GM19238 (cell line): ENCODE measurements at regions not wholly inside any gene's neighbourhood (a gene's known extent, or its start where the extent isn't known, plus 50 kb on each side); places are given as distances from the start of the nearest gene placed in this dataset.

Experiments
- DNase-seq: peaks from one replicate; pipeline ENCODE4 v3.0.0; 2011; ENCODE audit warnings: low spot score; ENCODE audit not compliant: insufficient read length

GRCh38 chr4:30837131-30837539 is 117.0 kb downstream of the PCDH7 start:
- no peak for DNase-seq

DNA sequence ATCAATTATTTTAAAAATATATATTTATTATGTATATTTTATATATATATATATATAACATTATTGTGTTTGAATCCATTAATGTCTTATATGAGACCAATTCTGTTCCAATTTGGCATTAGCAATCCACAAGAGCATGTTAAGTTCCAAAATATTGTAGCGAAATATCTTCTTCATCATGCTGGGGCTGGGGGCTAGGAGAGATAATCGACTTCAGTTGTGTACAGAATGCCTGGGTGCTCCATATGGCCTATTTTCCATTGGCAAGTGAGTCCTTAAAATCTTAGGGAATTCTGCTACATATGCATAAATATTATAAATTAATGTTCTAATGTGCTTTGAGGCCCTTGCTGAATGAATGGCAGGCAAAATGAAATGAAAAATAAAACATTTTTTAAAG is 117.7 kb downstream of the PCDH7 start:
- DNase-seq, result no peak

DNA sequence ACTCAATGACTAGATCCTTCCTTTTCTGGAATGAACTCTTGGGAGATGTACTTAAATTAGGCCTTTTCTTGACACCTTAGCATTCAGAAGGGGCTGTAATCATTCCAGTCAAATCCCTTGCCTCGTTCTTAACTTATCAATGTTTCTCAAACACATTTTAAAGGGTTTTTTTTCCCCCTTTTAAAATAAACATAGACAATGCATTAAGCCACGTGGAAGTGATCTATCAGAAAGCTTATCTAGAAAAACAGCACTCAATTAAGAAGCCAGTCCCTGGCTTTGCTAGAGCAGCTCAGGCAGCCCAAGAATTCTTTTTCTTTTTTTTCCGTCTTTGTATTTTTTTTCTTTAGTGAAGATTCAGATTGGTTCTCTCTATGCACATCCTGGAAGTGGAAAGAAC is 118.2 kb downstream of the PCDH7 start:
- no peak for DNase-seq

DNA sequence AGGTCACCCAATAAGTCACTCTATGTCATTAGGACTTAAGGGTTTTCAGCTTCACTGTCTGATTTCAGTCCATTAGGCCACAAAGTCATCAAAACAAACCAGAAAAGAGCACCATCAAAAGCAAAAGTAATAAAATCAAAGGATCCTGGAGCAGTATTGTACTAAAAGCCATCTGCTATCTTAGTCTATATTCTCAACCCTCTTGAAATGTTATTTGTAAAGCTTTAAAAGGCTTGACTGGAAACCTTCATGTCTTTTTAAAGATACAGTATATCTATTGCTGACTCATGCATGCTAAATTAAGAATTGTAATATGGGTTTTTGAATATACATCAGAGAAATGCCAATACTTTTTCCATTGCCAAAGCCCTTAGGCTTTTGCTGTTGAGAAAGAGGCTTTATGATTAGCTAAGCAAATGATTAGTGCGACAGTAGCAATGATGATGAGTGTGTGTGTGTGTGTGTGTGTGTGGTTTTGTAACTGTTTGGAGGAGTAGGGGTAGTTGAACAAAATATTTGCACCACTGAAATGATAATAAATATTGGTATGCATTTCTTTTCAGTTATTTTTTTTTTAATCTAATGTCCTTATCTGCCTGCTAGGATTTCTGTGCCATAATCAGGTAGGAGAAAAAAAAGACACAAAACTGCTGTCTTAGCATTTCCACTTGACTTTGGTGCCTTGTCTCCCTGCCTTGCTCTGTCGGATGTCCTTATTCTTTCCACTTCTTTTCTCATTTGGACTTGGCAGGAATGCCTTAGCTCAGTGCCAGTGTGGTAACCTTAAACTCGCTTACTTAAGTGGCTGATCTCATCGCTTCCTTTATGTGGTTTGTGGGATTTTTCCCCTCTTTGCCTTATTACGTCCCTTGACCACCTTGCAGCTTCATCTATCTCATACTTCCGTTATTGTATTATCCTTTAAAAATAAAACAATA is 119.7 kb downstream of the PCDH7 start:
- DNase-seq, result no peak

DNA sequence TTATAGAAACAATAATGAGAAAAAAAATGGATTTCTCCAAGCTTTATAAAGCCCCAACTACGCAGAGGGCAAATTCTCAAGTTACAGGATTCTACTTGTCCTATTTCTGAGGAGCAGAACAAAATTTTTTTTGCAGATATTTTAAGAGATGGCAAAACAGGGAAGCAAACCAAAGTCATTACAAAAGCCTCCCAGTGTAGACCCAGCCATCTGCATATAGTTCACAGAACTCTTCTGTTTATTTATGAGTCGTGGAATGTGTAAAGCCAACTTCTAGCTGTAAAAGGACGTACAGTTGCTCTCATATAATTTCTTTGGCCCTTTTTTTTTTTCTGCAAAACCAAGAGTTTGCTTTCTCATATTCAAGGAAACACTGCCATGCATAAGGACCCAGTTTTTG is 120.4 kb downstream of the PCDH7 start:
- DNase-seq, result no peak

DNA sequence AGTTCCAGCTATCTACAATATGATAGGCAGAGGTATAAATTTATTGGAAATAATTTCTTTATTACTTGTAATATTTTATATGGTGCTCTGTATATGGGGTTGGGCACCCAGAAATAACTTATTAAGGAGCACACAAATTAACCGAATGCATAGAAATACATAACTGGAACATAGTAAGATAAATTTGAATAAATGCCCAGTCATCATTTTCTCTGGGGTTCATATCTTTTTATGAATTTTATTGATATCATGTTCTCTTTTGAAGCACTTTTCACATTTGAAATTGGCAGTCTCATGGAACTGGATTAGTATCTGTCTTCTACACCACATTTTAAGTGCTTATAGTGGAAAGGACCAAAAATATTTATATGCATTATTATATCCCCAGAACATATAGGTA is 122.0 kb downstream of the PCDH7 start:
- no peak for DNase-seq

DNA sequence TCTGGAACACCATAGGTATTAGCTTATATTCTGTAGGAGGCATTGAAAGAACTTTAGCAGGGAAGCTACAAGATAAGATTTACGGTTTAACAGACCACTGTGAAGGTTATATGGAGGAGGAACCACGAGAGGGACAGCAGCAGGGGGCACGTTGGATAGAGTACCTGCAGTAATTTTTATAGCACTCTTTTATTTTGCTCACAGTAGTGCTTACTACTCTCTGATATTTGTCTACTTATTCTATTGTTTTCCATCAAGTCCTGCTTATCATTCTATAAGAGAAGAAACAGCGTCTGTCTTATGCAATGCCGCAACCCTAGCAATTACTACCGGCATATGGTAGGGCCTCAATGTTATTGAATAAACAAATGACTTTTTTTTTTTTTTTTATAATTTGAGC is 122.5 kb downstream of the PCDH7 start:
- DNase-seq, result no peak

DNA sequence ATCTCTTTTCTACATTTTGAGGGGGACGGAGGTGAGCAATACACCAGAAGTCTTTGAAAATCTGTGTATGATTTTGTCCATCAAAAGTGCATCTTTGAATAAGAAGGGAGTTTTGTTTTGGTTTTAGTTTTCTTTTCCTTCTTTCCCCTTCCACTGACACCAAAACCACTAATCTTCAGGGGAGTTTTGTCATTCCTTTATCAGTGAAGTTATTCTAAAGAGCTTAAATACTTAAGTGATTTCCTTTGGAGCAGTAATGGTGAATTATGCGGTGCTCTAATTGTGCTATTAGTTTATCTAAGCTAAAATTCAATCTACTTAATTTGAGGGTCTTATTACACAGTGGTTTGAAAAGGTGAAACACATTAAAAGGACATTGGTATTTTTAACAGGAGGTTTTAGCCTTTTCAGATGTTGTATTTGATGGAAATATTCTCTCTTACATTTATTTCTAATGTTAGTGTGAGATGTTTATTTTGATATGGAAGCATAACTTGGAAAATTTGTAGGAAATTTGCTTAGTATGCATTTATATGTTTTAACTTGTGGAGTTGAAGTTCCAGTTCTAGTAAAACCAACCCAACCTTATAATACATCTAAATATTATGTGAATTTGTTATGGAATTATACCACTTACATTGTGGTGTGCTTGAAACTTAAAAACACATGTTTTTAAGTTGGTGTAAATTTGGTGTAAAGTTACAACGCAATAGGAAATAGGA is 124.9 kb downstream of the PCDH7 start:
- no peak for DNase-seq

DNA sequence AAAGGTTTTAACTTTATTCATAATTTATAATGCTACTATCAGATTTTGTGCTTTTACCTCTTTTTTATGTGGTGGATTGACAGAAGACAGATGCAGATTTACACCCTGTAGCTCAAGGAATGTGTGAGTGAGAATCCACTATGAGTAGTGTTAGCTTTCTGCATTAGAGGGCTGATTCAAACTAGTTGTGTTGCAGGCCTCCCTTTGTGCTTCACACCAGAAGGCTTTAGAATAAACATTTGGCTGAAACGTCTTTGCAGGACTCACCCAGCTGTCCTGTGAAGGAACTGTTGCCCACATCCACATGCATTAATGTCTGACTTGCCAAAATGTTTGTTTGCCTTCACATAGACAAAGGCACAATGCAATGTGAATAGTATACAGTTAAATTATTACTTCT is 127.0 kb downstream of the PCDH7 start:
- no peak for DNase-seq

- DNase-seq, result no peak
Observed at GRCh38 chr4:30847958-30848357, 127.8 kb downstream of the PCDH7 start.

- DNase-seq, result no peak
Observed at GRCh38 chr4:30854531-30854930, 134.4 kb downstream of the PCDH7 start.

DNA sequence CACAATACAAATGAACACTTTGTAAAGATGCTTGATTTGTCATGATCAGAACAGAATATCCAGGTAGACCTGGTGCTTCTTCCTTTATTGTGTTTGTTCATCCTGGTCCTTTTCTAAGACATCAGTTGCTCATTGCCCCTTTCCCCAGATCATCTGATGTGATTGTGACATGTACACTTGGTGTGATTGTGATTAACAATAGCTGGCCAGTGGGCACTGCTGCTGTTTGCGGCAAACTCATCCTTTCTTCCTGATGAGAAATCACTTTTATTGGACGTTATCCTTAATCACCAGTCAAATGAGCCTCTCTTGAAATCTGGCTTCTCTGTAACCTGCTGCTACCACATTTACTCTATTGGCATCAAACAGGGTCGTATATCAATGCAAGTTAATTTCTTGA is 135.1 kb downstream of the PCDH7 start:
- no peak for DNase-seq

GRCh38 chr4:30856795-30857564 is 136.8 kb downstream of the PCDH7 start:
- DNase-seq, result no peak

GRCh38 chr4:30860978-30861377 is 140.8 kb downstream of the PCDH7 start:
- DNase-seq, result no peak

- no peak for DNase-seq
Observed at GRCh38 chr4:30862196-30862595, 142.0 kb downstream of the PCDH7 start.

- DNase-seq, result no peak
Observed at GRCh38 chr4:30863021-30863420, 142.9 kb downstream of the PCDH7 start.

DNA sequence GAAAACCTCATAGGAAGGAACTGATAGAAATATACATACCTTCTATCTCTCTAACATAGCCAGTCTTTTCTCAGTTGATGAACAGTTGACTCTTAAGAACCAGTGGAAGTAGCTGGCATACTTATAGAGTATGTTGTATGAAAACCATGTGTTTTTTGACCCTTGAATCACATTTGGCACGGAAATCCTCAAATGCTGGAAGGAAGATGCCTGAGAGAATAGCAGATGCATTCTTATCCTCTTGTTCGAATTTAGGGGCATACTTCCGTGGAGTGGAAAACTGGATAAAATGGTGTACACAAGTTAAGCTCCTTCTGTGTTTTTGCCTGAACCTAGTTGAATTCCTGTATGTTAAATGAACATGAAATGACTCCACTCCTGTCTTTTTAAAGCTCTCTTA is 145.5 kb downstream of the PCDH7 start:
- no peak for DNase-seq

DNA sequence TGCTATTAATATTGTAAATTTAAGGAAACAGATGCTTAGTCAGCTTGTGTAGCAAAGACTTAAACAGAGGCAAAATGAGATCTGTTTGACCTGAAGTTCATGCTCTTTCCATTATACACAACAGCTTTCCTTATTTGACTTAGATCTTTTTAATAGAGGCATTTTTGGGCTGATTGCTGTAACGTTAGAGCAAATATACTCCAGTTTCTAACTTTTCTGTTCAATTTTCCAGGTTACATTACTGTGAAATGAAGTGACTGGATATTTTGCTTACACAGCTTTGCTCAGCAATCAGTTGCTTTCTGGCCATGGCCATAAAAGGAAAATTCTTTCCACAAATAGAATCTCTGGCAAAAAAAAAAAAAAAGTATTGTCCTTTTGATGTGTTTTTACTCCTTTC is 146.2 kb downstream of the PCDH7 start:
- no peak for DNase-seq

DNA sequence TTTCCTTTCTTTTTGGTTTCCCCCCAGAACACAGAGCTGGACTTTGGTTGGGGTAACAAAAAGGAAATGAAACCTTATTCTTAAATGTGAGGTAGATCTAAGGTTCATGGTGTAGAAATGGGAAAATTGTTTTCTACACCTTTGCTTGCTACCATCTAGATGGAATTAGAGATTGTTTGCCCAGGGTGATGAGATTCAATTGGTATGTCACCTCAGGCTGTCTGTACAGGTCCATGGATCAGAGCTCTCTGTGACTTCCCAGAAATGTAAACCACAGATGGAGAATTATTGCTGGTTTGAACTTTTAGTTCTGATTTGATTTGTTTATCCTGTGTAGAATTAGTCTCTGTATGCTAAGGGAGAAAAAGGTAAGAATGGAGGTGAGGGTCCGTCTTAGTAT is 146.7 kb downstream of the PCDH7 start:
- DNase-seq, result no peak

GRCh38 chr4:30867427-30867826 is 147.3 kb downstream of the PCDH7 start:
- no peak for DNase-seq

GRCh38 chr4:30868111-30868895 is 148.1 kb downstream of the PCDH7 start:
- DNase-seq, result no peak
